H1 (cell line): ENCODE measurements at regions not wholly inside any gene's neighbourhood (a gene's known extent, or its start where the extent isn't known, plus 50 kb on each side); places are given as distances from the start of the nearest gene placed in this dataset.

Experiments
- BCL11A ChIP-seq, 2 experiments: IDR thresholded peaks; one replicate each; pipeline ENCODE4 v1.6.1; 2011; ENCODE audit warnings: low read depth in 2 of 2, low read length in 2 of 2, mild to moderate bottlenecking in 2 of 2

GRCh38 chr2:138207074-138207930 is 243.0 kb downstream of the HNMT start (continued):
- no peak for TF ChIP-seq BCL11A (IDR thresholded peaks at IDR 0.05; ENCODE audit: low read depth in 2 of 2, low read length in 2 of 2)
